SK-N-SH (cell line): ENCODE measurements at regions not wholly inside any gene's neighbourhood (a gene's known extent, or its start where the extent isn't known, plus 50 kb on each side); places are given as distances from the start of the nearest gene placed in this dataset.

Experiments used
- CTCF ChIA-PET: fragments of 300-600, 350-600 bp; formaldehyde crosslinking; extraction: SDS; loops from one replicate; lab custom pipeline; 2021; lab: Yijun Ruan, JAX
- POLR2A ChIA-PET: fragments of 350-600 bp; sonication (Branson Sonifier 250); formaldehyde crosslinking; extraction: SDS; loops from one replicate; lab custom pipeline; 2020; ENCODE audit warnings: antibody characterized with exemption, inconsistent platforms; lab: Yijun Ruan, JAX
- DNase-seq: peaks from one replicate; pipeline ENCODE4 v3.0.0; 2012
- H2AFZ ChIP-seq: fragments of 200-600 bp; sonication (generic); 2 replicates; pipeline ENCODE4 v1.8.1; 2016; ENCODE audit warnings: antibody characterized with exemption, mild to moderate bottlenecking, low read depth
- H3F3A ChIP-seq: fragments of 200-600 bp; sonication (generic); replicated peaks from 2 replicates; pipeline ENCODE3; 2016; ENCODE audit warnings: antibody characterized with exemption, mild to moderate bottlenecking; ENCODE audit not compliant: insufficient read depth
- H3K27ac ChIP-seq, 2 experiments: fragments of 200-500 bp in 1 of 2; fragments of 200-600 bp in 1 of 2; sonication (Bioruptor generic) in 1 of 2; sonication (generic), shearing (Covaris generic) in 1 of 2; 2 replicates each; pipeline versions ENCODE4 v1.5.1 to v1.6.1; 2014 to 2016; ENCODE audit warnings: low read depth in 2 of 2, inconsistent platforms in 1 of 2, low read length in 1 of 2, mild to moderate bottlenecking in 1 of 2, mixed read lengths in 1 of 2
- H3K27me3 ChIP-seq: fragments of 200-600 bp; sonication (generic), shearing (Covaris generic); 2 replicates; pipeline ENCODE4 v1.6.1; 2016; ENCODE audit warnings: mixed run types; ENCODE audit not compliant: insufficient read depth
- H3K36me3 ChIP-seq, 2 experiments: fragments of 200-500 bp in 1 of 2; fragments of 200-600 bp in 1 of 2; sonication (Bioruptor generic) in 1 of 2; sonication (generic) in 1 of 2; replicated peaks in 1 of 2; 2 replicates each; pipeline versions ENCODE3 to v1.5.1; 2014 to 2016; ENCODE audit warnings: low read length in 1 of 2, mild to moderate bottlenecking in 1 of 2; ENCODE audit not compliant: insufficient read depth in 2 of 2, control insufficient read depth in 1 of 2
- H3K4me1 ChIP-seq, 2 experiments: fragments of 200-500 bp in 1 of 2; fragments of 200-600 bp in 1 of 2; sonication (Bioruptor generic) in 1 of 2; sonication (generic), shearing (Covaris generic) in 1 of 2; 2 replicates each; pipeline versions ENCODE4 v1.5.1 to v1.6.1; 2014 to 2016; ENCODE audit warnings: low read depth in 1 of 2, low read length in 1 of 2, mixed run types in 1 of 2; ENCODE audit not compliant: insufficient read depth in 2 of 2, control insufficient read depth in 1 of 2
- H3K4me2 ChIP-seq: fragments of 200-600 bp; sonication (generic), shearing (Covaris generic); 2 replicates; pipeline ENCODE4 v1.6.1; 2017; ENCODE audit warnings: mixed run types
- H3K4me3 ChIP-seq, 2 experiments: fragments of 200-500 bp in 1 of 2; fragments of 200-600 bp in 1 of 2; sonication (Bioruptor generic) in 1 of 2; sonication (generic), shearing (Covaris generic) in 1 of 2; 2 replicates each; pipeline versions ENCODE4 v1.5.1 to v1.8.1; 2014 to 2016; ENCODE audit warnings: low read depth in 2 of 2, inconsistent platforms in 1 of 2, low read length in 1 of 2, mild to moderate bottlenecking in 1 of 2, mixed read lengths in 1 of 2, moderate library complexity in 1 of 2
- H3K79me2 ChIP-seq: fragments of 200-600 bp; sonication (generic); 2 replicates; pipeline ENCODE4 v1.8.1; 2017; ENCODE audit warnings: mild to moderate bottlenecking; ENCODE audit not compliant: insufficient read depth
- H3K9ac ChIP-seq: fragments of 200-600 bp; sonication (generic); 2 replicates; pipeline ENCODE4 v1.6.1; 2017; ENCODE audit warnings: mixed run types
- H3K9me2 ChIP-seq: fragments of 200-600 bp; sonication (generic); 2 replicates; pipeline ENCODE4 v1.6.1; 2017; ENCODE audit warnings: mixed run types
- H3K9me3 ChIP-seq: fragments of 200-600 bp; sonication (generic); 2 replicates; pipeline ENCODE4 v1.6.1; 2017; ENCODE audit warnings: mixed run types, mild to moderate bottlenecking, moderate library complexity
- H4K20me1 ChIP-seq: fragments of 200-600 bp; sonication (generic); 2 replicates; pipeline ENCODE4 v1.6.1; 2017; ENCODE audit warnings: mild to moderate bottlenecking, mixed run types; ENCODE audit not compliant: insufficient read depth
- CHD2 ChIP-seq: fragments of 150-350 bp; IDR thresholded peaks from 2 replicates; pipeline ENCODE4 v1.6.1; 2018; ENCODE audit warnings: low read length; ENCODE audit not compliant: partially characterized antibody
- CTCF ChIP-seq: fragments of 200-600 bp; sonication (generic); IDR thresholded peaks from 2 replicates; pipeline ENCODE4 v1.6.1; 2017; ENCODE audit warnings: antibody characterized with exemption, mild to moderate bottlenecking, moderate library complexity
- EZH2phosphoT487 ChIP-seq: fragments of 200-600 bp; sonication (generic); IDR thresholded peaks from 2 replicates; pipeline ENCODE4 v1.6.1; 2017; ENCODE audit warnings: low read depth, mixed run types, mild to moderate bottlenecking, antibody characterized with exemption, moderate library complexity, borderline replicate concordance
- FOSL2 ChIP-seq: IDR thresholded peaks from 2 replicates; pipeline ENCODE4 v1.4.0; 2012; ENCODE audit warnings: low read depth, mild to moderate bottlenecking, moderate library complexity, borderline replicate concordance
- FOXJ3 ChIP-seq: sonication (generic); formaldehyde crosslinking; IDR thresholded peaks from 2 replicates; pipeline ENCODE4 v1.5.1; 2020; ENCODE audit warnings: mild to moderate bottlenecking, missing genetic modification reagents
- FOXM1 ChIP-seq: IDR thresholded peaks from 2 replicates; pipeline ENCODE4 v1.4.0; 2012; ENCODE audit warnings: low read depth, mild to moderate bottlenecking
- GABPA ChIP-seq: IDR thresholded peaks from 2 replicates; pipeline ENCODE4 v1.4.0; 2012; ENCODE audit warnings: low read depth, mild to moderate bottlenecking
- GATA2 ChIP-seq: sonication (generic); formaldehyde crosslinking; IDR thresholded peaks from 2 replicates; pipeline ENCODE4 v1.5.0; 2020; ENCODE audit warnings: mild to moderate bottlenecking, missing genetic modification reagents
- JUND ChIP-seq: IDR thresholded peaks from 2 replicates; pipeline ENCODE4 v1.4.0; 2012
- MEF2A ChIP-seq: IDR thresholded peaks from 2 replicates; pipeline ENCODE4 v1.4.0; 2012; ENCODE audit warnings: low read depth, borderline replicate concordance
- NFIC ChIP-seq: IDR thresholded peaks from 2 replicates; pipeline ENCODE4 v1.4.0; 2012; ENCODE audit warnings: borderline replicate concordance
- POLR2AphosphoS5 ChIP-seq: IDR thresholded peaks from 2 replicates; pipeline ENCODE4 v1.6.1; 2012; ENCODE audit warnings: low read depth, low read length
- RAD21 ChIP-seq: IDR thresholded peaks from 2 replicates; pipeline ENCODE4 v1.6.1; 2012; ENCODE audit warnings: mild to moderate bottlenecking, low read length
- RCOR1 ChIP-seq: fragments of 150-350 bp; IDR thresholded peaks from 2 replicates; pipeline ENCODE4 v1.6.1; 2017; ENCODE audit warnings: antibody characterized with exemption, low read length
- SIN3A ChIP-seq: IDR thresholded peaks from 2 replicates; pipeline ENCODE4 v1.6.1; 2012; ENCODE audit warnings: low read depth, mild to moderate bottlenecking, low read length, moderate library complexity, borderline replicate concordance
- SMC3 ChIP-seq: IDR thresholded peaks from 2 replicates; pipeline ENCODE4 v1.6.1; 2012; ENCODE audit warnings: low read depth, low read length, improper control_type of control experiment
- TAF1 ChIP-seq: IDR thresholded peaks from 2 replicates; pipeline ENCODE4 v1.6.1; 2012; ENCODE audit warnings: low read depth, mild to moderate bottlenecking, low read length, moderate library complexity, borderline replicate concordance
- TCF12 ChIP-seq: IDR thresholded peaks from 2 replicates; pipeline ENCODE4 v1.4.0; 2012
- TEAD4 ChIP-seq: IDR thresholded peaks from 2 replicates; pipeline ENCODE4 v1.4.0; 2012; ENCODE audit warnings: mild to moderate bottlenecking, borderline replicate concordance; ENCODE audit not compliant: insufficient read depth
- YY1 ChIP-seq: IDR thresholded peaks from 2 replicates; pipeline ENCODE4 v1.4.0; 2012; ENCODE audit warnings: low read depth, mild to moderate bottlenecking
- WGBS: methylation state at CpG from one replicate; pipeline ENCODE4 v1.1.6; 2017; ENCODE audit warnings: low lambda C conversion rate; 5-methylcytosine and 5-hydroxymethylcytosine counted together
- TF ChIP-seq, protein P1 (sequence below): IDR thresholded peaks from 2 replicates; pipeline ENCODE4 v1.4.0; 2012; ENCODE audit warnings: low read depth, borderline replicate concordance
- TF ChIP-seq, protein P2 (sequence below): fragments of 150-350 bp; IDR thresholded peaks from 2 replicates; pipeline ENCODE4 v1.6.1; 2016; ENCODE audit warnings: mild to moderate bottlenecking, low read depth, low read length

DNA sequence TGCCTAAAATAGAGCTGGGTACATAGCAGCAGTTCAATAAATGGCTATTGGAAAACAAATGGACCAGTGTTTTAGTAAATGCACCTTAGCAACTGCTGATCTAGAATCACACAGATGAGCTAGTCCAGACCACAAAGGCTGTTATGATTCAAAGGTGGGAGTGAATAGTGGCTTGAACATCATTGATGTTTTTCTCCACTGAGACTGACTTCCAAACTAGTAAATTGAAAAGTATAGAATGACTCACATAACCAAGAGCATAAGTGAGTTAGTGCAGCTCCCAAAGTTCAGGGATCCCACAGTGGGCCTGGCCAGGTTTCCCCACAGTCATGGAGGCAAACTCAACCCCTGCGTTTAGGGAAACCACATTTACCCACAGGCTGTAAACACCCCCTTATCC, 106.7 kb upstream of the YPEL5 start:
- no peaks in the 10 kb centered on the region for H3K4me1 ChIP-seq
- H3K27ac ChIP-seq = no peak overlapping the region
- no peak overlapping the region for H3K4me3 ChIP-seq
- no peaks in the 10 kb centered on the region for H3K36me3 ChIP-seq
- ChIA-PET POLR2A (no interaction called here), CTCF (interaction anchor here (0.8 to 20.5 kb wide), 6 partner anchors 9 to 121 kb away, joined by 3 to 398 read pairs (median 4); partner anchors contain the start of gene ALK)
- no peak overlapping the region for H2AFZ ChIP-seq
- no peaks in the 10 kb centered on the region for H3K79me2 ChIP-seq
- no peaks in the 10 kb centered on the region for H3F3A ChIP-seq
- H3K9me3 ChIP-seq = no peaks in the 10 kb centered on the region
- H3K27me3 ChIP-seq = peaks cover 12% of the 10 kb centered on the region; the same call in 1 of the 2 replicates
- no peak overlapping the region for H3K4me2 ChIP-seq
- H3K9me2 ChIP-seq = no peaks in the 10 kb centered on the region
- 82% methylated on average over 1 of the region's 1 CpG for WGBS
- no peaks in the 10 kb centered on the region for H4K20me1 ChIP-seq
- no peak overlapping the region for H3K9ac ChIP-seq
- TF ChIP-seq EZH2phosphoT487 = no peak
- TF ChIP-seq, protein P1, sequence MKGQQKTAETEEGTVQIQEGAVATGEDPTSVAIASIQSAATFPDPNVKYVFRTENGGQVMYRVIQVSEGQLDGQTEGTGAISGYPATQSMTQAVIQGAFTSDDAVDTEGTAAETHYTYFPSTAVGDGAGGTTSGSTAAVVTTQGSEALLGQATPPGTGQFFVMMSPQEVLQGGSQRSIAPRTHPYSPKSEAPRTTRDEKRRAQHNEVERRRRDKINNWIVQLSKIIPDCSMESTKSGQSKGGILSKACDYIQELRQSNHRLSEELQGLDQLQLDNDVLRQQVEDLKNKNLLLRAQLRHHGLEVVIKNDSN = no peak
- TF ChIP-seq YY1 = no peak
- no peak for TF ChIP-seq RAD21
- TF ChIP-seq SMC3 = no peak
- TF ChIP-seq RCOR1 = no peak
- TF ChIP-seq CTCF = no peak
- no peak for TF ChIP-seq TCF12
- no peak for TF ChIP-seq FOXM1
- TF ChIP-seq JUND = no peak
- no peak for TF ChIP-seq POLR2AphosphoS5
- TF ChIP-seq FOXJ3 (CRISPR knock-in tag) = no peak
- no peak for TF ChIP-seq FOSL2
- DNase-seq = no peak

DNA sequence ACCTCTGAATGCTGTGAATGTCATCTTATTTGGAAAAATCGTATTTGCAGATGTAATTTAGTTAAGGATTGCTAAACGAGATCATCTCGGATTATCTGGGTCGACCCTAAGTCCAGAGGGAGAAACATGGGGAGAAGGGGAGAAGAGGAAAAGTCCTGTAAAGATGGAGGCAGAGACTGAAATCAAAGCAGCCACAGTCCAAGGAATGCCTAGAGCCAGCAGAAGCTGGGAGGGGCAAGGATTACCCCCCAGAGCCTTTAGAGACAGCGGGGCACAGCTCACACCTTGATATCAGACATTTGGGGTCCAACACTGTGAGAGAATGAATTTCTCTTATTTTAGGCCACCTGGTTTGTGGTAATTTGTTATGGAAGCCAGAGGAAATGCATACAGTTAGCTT, 104.9 kb upstream of the YPEL5 start:
- no peaks in the 10 kb centered on the region for H3K79me2 ChIP-seq
- no peaks in the 10 kb centered on the region for H4K20me1 ChIP-seq
- H3K4me1 ChIP-seq = no peaks in the 10 kb centered on the region
- H3K27me3 ChIP-seq = peaks cover 15% of the 10 kb centered on the region; the same call in 1 of the 2 replicates
- H3K27ac ChIP-seq = no peak overlapping the region
- no peaks in the 10 kb centered on the region for H3K9me2 ChIP-seq
- no peaks in the 10 kb centered on the region for H3K9me3 ChIP-seq
- no peak for DNase-seq
- no peaks in the 10 kb centered on the region for H3K36me3 ChIP-seq
- ChIA-PET CTCF (interaction anchor here (1.1 to 3.6 kb wide), 7 partner anchors 12 to 119 kb away, joined by 3 to 20 read pairs (median 7); no protein-coding TSS in a partner anchor), POLR2A (no interaction called here)
- H3K4me3 ChIP-seq = no peak overlapping the region
- H2AFZ ChIP-seq = no peak overlapping the region
- H3K4me2 ChIP-seq = no peak overlapping the region
- no peak overlapping the region for H3K9ac ChIP-seq
- no peaks in the 10 kb centered on the region for H3F3A ChIP-seq
- 31% methylated on average over 5 of the region's 5 CpGs for WGBS
- TF ChIP-seq JUND (no peak), FOSL2 (no peak), SIN3A (no peak), CHD2 (no peak), TAF1 (no peak), NFIC (no peak), FOXM1 (no peak), TEAD4 (no peak), MEF2A (no peak), SMC3 (no peak), GATA2 (CRISPR knock-in tag) (no peak), GABPA (no peak), CTCF (no peak)
- TF ChIP-seq, protein P2, sequence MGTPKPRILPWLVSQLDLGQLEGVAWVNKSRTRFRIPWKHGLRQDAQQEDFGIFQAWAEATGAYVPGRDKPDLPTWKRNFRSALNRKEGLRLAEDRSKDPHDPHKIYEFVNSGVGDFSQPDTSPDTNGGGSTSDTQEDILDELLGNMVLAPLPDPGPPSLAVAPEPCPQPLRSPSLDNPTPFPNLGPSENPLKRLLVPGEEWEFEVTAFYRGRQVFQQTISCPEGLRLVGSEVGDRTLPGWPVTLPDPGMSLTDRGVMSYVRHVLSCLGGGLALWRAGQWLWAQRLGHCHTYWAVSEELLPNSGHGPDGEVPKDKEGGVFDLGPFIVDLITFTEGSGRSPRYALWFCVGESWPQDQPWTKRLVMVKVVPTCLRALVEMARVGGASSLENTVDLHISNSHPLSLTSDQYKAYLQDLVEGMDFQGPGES = no peak
- TF ChIP-seq, protein P1 = no peak
